A204.1 (cell line): ENCODE measurements at regions not wholly inside any gene's neighbourhood (a gene's known extent, or its start where the extent isn't known, plus 50 kb on each side); places are given as distances from the start of the nearest gene placed in this dataset.

Source experiments
- FAIRE-seq: peaks from 2 replicates; lab custom pipeline; 2012; peaks lifted over from hg19 to GRCh38; lab: Jason Lieb, UNC

GRCh38 chr10:61842755-61843497 is 58.6 kb upstream of the ARID5B start:
- no peak for FAIRE-seq

- no peak for FAIRE-seq
Measured at GRCh38 chr10:61844116-61844822, 57.2 kb upstream of the ARID5B start.

GRCh38 chr10:61845196-61845949 is 56.1 kb upstream of the ARID5B start:
- no peak for FAIRE-seq

GRCh38 chr10:61845950-61846268 is 55.6 kb upstream of the ARID5B start:
- no peak for FAIRE-seq

GRCh38 chr10:61846370-61847031 is 55.0 kb upstream of the ARID5B start:
- FAIRE-seq: no peak

GRCh38 chr10:61847087-61847486 is 54.4 kb upstream of the ARID5B start:
- FAIRE-seq: no peak

GRCh38 chr10:61847640-61848039 is 53.9 kb upstream of the ARID5B start:
- no peak for FAIRE-seq

- FAIRE-seq: no peak
Measured at GRCh38 chr10:61850376-61850775, 51.1 kb upstream of the ARID5B start.
